ENCODE measurements at regions not wholly inside any gene's neighbourhood (a gene's known extent, or its start where the extent isn't known, plus 50 kb on each side); places are given as distances from the start of the nearest gene placed in this dataset.

DNA sequence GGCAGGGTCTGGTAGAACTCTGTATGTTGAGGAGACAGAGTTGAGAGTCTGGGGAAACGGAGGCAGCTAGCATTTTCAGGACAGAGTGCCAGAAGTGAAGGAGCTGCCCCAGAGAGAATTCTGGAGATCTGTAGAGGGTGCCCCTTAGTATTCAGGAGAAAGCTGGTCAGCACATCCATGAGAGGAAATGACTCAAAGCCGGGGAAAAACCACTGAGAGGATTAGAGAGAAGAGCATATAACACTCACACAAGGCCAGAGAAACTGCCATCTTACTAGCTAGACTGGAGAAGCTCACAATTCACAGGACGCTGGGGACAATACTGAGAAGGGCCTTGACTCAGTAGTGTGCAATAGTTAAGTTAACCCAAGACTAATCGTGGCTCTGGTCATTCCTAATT, 75.7 kb upstream of the DPPA4 start:
- TF ChIP-seq, protein P1, sequence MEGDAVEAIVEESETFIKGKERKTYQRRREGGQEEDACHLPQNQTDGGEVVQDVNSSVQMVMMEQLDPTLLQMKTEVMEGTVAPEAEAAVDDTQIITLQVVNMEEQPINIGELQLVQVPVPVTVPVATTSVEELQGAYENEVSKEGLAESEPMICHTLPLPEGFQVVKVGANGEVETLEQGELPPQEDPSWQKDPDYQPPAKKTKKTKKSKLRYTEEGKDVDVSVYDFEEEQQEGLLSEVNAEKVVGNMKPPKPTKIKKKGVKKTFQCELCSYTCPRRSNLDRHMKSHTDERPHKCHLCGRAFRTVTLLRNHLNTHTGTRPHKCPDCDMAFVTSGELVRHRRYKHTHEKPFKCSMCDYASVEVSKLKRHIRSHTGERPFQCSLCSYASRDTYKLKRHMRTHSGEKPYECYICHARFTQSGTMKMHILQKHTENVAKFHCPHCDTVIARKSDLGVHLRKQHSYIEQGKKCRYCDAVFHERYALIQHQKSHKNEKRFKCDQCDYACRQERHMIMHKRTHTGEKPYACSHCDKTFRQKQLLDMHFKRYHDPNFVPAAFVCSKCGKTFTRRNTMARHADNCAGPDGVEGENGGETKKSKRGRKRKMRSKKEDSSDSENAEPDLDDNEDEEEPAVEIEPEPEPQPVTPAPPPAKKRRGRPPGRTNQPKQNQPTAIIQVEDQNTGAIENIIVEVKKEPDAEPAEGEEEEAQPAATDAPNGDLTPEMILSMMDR (IDR thresholded peaks at IDR 0.05; ENCODE audit: borderline replicate concordance, extremely low read depth, low read length, poor library complexity, severe bottlenecking): no peak
- no peak for TF ChIP-seq EZH2 (IDR thresholded peaks at IDR 0.05; ENCODE audit: borderline replicate concordance, low read depth, low read length, severe bottlenecking)
